C1 segment of cervical spinal cord (tissue), 14 donors: ENCODE measurements at regions not wholly inside any gene's neighbourhood (a gene's known extent, or its start where the extent isn't known, plus 50 kb on each side); places are given as distances from the start of the nearest gene placed in this dataset.

Experiments used
- DNase-seq, 14 donors: peaks; one replicate each; lab custom pipeline; 2025; lab: John Stamatoyannopoulos, UW

DNA sequence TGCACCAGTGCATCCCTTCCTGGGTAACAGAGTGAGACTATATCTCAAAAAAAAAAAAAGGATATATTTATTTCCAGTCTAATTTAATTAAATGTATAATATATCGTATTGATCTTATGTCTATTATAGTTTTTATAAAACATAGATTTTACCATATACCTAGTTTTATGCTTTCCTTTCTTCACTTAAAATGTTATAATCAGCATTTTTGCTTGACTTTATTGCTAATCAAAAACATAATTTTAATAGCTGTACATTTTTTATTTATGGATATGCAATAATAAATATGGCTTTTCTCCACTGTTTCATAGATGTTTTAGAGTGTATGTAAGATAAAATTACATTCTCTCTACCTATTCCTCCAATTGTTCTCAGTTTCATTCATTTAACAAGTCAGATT lies 958.0 kb downstream of the EPHA4 start:
- no peak for DNase-seq

DNA sequence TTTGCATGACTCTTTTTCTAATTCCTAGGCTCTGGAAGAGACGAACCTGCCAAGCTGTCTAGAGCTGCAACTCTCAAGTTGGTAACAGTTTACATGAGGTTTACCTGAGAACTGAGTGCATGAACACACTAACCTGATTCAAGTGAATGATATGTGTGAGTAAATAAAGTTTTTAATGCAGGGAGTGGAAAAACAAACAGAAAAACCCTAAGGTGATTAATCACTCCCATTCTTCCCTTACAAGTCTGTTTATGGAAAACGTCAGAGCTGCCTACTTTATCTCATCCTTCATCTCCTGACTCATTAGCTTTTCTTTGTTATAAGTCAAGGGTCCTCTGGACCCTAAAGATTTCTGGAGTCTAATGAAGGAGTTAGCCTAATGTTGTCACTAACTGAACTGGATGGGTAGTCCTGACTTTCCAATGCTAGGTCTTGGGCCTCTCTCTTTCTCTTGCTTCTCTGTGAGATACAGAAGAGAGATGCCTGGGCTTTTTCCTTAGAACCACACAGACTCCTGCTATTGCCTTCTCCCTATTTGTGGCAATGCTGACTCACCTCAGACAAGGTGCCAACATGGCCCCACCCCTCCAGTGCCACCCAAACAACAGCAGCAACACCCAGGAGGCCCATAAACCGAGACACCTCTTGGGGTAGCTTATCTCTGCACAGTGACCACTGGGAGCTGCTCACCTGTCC lies 952.4 kb downstream of the EPHA4 start:
- no peak for DNase-seq

DNA sequence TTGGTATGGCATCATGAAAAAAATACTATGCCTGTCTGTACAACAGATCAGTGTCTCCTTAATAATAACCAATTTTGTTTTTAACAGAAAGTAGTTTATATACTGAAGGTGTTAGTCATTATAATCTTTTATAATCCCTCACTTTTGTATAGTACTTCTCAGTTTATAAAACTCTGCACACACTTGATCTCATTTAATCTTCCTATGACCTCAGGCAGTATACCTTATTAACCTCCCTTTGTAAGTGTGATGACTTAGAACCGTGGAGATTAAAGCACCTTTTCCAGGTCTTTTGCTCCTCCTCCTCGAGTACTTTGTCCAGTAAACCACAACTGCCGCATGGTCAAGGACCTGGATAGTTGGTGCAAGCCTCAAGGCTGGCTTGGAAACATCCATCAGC lies 945.5 kb downstream of the EPHA4 start:
- no peak for DNase-seq

DNA sequence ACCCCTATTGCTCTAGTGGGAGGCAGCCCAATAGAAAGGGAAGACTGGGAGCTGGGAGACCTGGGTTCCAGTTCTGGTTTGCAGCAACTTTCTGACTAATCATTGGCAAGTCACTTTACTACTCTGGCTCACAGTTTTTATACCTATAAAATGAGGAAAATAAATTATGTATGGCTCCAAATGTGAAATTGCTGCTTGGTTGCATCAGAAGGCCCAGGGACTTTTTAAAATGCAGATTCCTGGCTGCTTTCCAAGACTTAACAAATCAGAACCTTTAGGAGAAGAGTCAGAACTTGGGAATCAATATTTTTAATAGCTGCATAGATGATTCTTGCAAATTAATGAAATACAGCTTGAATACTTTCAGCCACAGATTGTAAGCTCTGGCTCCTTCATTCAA lies 943.9 kb downstream of the EPHA4 start:
- no peak for DNase-seq

DNA sequence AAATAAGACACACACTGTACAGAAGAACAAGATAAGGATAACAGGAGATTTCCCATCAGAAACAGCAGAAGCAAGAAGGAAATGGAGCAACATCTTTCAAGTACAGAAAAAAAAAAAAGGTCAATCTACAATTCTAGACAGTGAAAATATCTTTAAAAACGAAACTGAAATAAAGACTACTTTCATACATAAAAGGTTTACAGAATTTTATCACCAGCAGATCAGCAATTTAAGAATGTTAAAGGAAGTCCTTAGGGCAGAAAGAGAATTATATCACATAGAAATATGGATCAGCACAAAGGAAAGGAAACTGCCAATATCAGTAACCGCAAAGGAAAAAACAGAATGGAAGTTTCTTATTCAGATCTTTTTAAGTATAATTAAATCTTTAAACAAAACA lies 931.0 kb downstream of the EPHA4 start:
- no peak for DNase-seq

DNA sequence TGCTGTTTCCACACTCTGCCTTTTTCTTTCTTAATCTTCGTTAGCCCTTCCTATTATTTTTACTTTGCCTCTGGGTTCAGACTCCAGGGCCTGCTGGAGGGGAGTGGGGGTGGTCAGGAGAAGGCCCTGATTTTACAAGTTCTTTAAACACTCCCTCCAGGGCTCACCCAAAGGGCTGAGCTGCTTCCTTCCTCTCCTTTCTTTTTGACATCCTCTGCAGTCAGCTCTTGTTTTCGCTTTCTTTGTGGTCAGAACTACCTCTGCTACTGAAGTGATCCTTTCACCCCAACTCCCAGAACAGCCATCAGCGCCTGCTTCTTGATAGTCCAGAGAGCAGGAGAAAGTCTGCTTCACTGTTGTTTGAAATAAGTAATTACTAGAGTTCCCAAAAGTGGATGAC lies 925.7 kb downstream of the EPHA4 start:
- DNase-seq: no peak

DNA sequence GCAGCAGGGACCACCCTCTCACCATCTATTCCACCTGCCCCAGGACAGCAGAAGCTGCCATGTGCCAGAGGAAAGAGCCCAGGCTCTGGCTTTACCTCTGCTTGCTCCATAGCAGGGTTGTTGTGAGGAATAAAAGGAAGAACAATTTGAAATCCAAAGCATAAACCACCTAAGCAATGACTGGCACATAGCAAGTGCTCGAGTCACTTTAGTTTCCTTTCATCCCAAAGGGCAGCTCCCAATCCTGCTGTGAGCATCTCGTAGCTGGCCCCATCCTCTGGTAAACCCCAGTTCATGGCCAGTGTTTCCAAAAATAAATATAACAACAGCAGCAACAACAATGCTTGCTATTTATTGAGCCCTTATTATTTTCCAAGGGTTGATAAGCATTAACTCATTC lies 923.5 kb downstream of the EPHA4 start:
- DNase-seq: no peak

DNA sequence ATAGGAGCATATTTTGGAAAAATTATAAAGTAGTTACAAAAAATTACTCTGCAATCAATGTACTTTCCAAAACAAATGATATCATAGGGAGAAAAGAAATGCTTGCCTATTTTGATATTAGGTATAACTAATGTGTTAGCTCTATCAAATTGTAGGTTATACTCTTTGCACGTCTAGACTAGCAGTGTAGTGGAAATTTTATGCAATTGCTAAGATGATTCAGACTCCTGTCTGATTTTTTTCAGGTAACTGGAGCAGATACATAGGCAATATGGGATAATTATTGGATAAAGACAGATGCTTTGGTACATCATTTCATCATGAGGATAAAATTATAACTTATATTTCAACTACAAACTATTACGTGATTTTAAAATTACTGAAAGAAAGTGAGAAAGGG lies 918.3 kb downstream of the EPHA4 start:
- no peak for DNase-seq

DNA sequence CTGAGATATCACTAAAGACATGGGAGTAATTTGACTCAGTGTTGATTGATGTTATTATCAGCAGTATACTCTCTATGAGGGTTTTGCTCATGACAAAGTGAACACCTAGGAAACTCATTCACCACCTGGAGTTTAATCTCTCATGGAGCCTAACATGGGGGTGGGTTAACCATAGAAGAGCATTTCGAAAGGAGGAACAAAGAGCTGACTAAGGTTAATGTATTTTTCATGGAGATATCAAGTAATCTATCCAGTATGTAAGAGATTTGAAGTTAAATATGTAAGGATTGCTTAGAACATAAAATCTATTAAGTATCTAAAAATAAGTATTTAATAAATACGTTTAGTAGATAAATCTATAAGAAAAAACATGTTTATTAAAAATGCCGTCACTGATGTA lies 917.8 kb downstream of the EPHA4 start:
- no peak for DNase-seq

DNA sequence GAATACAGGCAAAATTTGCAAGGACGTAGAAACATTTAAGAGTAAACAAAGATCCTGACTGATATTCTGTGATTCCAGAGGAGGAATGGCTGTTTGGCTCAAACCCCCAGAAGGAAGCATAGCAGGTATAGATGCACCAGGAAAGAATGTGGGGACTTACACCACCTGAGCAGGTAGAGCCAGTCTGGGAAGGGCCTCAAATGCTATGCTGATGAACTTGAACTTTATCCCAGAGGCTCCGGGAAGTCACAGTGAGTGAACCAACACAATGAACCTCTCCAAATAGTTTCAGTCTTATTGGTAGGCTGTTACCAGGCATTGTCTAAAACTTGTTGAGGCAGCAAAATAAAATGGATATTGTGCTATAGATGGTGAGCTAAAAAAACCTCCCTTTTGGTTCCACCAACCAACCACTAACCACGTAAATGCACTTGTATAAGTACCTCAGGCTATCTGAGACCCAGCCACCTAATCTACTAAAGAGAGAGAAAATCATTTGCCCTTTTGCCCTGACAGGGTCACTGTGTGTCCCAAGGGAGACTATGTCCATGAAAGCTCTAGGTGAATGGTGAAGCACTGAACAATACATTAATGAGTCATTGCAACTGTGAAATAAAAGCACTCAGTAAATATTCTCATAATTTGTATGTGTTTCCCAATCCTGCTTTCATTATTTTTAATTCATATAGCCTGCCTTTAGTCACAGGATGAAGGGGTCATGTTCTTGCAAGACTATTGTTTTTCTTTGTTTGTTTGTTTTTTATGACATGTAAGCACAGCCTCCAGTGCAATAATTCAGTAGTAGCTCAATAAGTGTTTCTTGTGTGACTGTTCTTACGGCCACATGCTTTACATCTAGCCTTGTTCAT lies 911.6 kb downstream of the EPHA4 start:
- no peak for DNase-seq

DNA sequence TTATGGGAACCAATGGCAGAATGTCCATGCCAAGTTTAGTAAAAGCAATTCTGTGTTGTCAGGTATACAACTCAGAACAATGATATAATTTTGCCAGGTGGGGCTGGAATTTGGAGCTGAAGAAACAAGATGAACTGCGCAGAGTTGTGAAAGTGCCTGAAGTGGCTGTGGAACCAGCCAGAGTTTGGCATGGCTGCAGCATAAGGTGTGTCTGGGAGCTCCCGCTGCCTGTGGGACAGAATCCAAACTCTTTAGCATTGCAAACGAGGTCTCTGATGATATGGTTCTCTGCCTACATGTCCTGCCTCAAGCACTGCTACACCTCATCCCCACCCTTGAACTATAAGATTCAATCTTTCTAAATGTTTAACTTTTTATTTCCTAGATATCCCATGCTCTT lies 909.7 kb downstream of the EPHA4 start:
- DNase-seq: no peak

DNA sequence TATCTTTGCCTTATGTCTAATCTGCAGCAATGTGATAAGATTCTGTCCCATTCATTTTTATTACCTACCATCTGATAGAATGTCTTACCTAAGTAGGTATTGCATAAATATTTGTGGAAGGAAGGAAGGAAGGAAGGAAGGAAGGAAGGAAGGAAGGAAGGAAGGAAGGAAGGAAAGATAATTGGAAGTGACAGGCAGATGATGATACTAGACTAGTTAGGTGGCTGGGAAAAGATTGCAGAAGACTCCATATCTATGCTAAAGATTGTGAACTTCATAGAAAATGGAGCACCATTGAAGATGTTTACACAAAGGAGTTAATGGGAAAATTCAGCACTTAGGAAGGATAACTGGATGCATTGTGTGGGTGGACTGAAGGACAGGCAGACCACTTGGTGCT lies 909.0 kb downstream of the EPHA4 start:
- no peak for DNase-seq

DNA sequence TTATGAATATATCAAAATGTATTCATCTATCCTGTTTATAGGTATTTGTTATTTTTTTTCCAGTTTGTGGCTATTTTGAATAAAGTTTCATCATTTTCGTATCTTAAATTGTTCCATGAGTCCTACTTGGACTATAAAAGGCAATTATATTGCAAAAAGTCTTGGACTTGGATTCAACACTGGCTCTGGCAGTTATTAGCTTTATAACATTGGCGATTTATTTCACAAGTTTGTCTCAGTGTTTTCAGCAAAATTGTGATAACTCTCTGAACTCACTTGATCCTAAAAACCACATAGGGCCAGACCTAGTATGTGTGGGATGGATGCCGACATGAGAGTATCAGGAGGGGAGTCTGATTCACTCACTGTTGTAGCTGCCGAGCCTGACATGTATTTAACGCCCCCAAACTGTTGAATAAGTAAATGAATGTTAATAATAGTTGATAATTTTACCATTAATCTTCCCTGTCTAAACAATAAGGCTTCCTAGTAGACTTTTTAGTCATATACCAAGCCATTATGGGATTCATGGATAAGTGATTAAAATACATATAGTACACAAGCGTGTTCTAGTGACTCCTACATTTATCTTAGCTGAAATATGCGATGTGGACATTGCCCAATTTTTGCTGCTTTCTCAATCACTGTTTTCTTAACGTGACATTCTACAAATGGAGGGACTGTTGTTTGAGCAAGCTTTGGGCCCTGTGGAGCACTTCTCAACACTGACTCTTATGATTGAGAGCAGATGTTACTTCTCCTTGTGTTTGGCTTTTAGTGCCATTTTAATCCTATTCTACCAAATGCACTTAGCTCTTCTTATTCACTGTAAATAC lies 907.6 kb downstream of the EPHA4 start:
- no peak for DNase-seq

DNA sequence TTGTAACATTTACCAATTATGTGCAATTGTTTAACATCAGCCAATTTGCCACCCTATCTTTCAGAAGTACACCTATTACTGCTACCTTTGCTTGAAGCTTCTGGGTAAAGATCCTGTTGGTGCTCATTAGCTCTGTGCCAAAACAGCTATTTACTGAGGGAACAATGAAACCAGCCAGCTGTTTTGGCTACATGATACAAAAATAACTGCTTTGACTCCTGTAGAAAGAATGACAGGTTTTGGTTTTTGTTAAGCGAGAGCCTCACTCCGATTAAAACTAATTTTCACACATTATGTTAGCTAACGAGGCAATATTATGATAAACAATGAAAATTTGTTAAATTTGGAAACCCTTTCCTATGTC lies 907.0 kb downstream of the EPHA4 start:
- DNase-seq: no peak

DNA sequence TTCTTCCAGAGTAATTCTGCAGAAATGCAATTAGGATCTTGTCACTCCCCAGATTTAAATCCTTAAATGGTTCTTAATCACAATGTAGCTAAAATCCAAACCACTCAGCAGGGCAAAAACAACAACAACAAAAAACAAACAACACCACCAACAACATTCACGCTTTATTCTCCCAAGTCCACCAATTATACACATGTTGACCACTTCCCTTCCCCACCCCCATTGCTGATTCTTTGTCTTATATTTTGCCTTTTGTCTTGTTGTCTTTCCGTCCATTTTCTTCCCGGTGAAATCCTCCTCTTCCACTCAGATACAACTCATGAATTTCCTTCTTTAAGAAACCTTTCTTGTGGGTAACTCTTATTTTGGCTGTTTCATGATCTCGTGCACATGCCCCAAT lies 902.8 kb downstream of the EPHA4 start:
- no peak for DNase-seq

DNA sequence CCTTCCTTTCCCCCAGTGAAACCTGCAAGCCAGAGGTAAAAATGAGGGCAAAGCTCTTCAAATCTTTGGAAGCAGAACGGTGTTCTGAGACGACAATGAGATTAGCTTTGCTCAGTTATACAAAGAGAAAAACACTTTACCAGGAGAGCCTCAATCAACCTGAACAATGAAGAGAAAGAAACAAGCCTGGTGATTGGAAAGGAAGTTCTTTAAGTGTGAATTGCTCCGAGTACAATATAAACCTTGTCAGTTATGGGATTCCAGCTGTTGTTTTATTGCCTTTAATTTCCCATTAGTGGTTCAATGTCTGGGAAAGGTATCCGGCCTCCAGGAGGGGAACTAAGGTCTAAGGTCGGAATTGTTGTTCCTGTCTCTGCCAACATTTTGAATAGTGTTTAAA lies 901.6 kb downstream of the EPHA4 start:
- no peak for DNase-seq

DNA sequence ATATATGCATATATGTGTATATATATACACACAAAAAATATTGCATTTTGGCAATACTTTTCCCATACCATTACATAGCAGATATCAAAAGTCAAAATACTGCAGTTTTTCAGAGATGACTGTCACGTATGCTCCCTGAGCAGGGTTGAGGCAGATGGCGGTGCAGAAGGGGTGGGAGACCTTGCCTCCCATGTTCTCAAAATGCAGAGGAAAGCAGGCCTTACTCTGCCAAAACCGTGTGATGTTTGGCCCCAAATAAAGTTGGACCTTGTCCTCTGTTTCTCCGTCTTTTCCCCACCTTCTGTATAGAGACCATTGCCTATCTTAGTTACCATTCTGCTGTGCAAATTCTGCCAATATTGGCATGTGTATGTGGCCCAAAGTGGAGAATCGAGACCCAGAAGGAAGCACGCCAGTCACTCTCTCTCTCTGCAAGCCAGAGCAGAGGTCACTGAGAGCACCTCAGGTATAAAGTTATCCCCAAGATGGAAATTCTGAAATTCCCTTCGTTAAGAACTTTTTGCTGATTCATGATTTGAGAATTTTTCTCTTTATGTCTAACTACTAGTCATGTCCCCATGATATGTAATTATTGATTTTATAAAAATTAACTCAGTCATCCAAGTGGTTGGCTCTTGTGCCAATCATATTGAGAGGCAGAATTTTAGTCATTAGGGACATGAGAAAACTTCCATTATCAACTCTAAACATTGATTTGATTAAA lies 898.8 kb downstream of the EPHA4 start:
- DNase-seq: no peak

DNA sequence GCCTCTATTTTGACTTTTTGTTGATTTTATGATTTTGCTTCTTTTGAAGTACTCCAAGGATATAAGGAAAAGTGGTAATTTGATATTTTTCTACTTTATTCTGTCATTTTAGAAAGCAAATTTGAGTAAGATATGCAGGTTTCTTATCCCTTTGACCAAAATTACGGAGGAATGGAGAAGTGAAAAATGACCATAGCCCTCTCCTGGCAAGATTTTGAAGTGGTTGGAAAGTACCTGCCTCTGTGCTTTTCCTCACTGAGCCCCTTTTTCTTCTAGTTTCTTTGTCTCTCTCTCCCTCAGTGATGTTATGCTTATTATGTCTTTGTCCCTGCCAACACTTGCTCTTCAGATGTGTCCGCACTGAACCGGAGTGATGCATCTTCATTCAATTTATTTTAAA lies 898.1 kb downstream of the EPHA4 start:
- no peak for DNase-seq

DNA sequence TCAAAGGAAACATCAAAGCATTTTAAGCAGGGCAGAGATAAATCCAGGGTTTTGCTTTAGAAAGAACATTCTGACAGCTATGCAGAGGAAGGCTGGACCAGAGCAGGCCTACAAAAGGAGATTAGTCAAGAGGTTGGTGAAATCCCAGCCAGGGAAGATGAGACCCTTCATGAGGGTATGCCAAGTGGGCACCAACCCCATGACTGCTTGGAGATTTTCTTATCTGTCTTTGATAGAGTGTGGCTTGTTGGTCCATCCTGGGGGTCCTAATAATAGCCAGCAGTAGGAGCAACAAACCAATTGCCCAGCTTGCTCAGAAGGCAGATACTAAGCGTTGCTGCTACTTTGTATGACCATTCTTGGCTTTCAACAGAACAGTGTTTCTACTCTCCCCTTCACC lies 895.4 kb downstream of the EPHA4 start:
- no peak for DNase-seq

DNA sequence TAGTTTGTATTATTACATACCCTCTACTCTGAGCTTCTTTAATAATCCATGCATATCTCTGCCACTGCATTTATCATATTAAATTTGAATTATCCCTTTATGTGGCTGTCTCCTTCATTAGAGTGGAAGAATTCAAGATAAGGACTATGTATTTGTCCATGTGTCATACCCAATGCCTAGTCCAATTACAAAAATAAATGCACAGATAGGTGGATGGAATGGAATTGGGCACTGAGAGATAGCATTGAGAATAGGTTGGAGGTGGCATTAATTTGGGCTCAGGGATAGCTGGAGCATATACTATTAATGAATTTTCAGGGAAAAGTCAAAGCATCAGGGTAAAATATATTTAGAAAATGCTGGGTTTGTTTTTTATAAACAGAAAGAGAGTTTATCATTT lies 893.2 kb downstream of the EPHA4 start:
- DNase-seq: no peak

DNA sequence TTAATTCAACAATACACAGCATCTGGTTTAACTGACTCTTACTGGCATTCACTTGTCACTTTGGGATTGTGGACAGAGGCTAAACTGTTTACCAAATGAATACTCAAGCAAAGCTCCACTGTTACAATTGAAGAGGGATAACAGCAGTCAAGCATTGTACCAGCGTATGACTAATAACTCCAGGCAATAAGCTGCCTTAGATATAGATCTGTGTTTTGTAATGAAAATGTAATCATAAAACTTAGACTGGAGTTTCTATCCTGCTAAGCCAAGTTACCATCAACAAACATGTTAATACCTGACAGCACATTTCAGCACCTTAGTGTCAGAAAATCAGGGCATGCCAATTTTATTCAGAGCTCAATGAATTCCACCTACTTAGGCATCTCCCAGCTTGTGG lies 889.5 kb downstream of the EPHA4 start:
- no peak for DNase-seq

DNA sequence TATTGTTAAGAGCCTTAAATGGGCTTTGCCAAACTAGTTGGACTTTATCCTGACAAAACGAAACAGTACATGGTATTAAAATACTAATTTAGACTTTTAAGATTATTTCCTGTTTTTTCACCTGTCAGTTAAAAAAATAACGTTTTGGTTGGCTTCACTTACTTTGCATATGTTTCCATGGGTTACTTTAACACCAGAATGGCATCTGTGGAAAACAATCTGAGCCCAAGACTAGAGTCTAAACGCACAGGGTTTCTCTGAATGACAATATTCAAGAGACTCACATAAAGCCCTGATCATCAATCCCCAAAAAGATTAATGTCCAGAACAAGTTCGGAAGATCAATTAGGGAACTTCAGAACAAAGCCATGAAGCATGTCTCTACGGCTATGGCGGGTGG lies 888.0 kb downstream of the EPHA4 start:
- no peak for DNase-seq
